ENCODE measurements at regions not wholly inside any gene's neighbourhood (a gene's known extent, or its start where the extent isn't known, plus 50 kb on each side); places are given as distances from the start of the nearest gene placed in this dataset.
"Not testable (repeated sequence)": the region's sequence is repeated elsewhere in the genome, so short reads cannot be mapped to it uniquely, and the experiment has no call there.

DNA sequence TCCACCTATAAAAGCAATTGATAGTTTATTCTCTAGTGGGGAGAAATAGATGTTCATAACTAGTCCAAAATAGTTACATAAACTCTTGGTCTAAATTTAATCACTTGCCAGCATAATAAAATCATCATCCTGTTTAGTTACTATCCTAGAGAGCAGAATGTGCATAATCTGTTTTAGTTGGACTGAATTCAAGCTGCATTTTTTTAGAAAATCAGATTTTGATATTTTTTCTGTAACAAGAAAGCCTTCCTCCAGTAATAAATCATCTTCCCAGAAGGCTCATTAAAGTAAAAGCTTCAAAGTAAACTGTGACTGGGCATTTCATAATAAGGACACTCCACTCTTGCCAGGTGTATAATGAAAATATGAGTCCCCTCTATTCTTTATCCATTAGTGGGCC is 453.1 kb downstream of the TRAM1L1 start:
- H3K4me3 ChIP-seq (ENCODE audit: insufficient read depth, low read depth, low read length), result no peak overlapping the region
- no peaks in the 10 kb centered on the region for H3K36me3 ChIP-seq (ENCODE audit: control insufficient read depth, insufficient read depth, low read length)
- H3K27ac ChIP-seq (ENCODE audit: insufficient read depth, low read depth, low read length, poor library complexity, severe bottlenecking), result no peak overlapping the region
- H3K9me3 ChIP-seq (ENCODE audit: control insufficient read depth, low read length), result no peaks in the 10 kb centered on the region
- no peaks in the 10 kb centered on the region for H3K4me1 ChIP-seq (ENCODE audit: control insufficient read depth, insufficient read depth, low read length)
- no peaks in the 10 kb centered on the region for H3K27me3 ChIP-seq (ENCODE audit: control insufficient read depth, insufficient read depth, low read length, poor library complexity, severe bottlenecking)

DNA sequence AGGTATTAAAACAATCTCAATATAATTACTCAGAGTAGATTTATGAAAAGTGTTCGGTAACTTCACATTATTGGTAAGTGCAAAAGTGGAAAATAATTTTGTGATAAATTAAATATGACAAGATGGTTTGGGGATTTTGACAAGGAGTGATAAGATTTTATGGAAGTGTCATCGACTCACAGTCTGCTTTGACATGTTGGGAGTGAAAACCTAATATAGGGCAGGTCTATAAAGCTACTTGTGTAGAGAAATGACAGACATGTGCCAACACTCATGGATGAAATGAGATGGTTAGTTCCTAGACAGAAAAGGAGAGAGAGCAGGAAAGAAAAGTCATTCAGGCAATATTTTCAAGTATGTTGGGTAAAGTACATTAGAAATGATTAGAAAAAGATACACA is 456.8 kb downstream of the TRAM1L1 start:
- 89 to 95% methylated on average over 2 of the region's 2 CpGs for WGBS, 2 experiments
- Histone ChIP-seq H3K9me3 (ENCODE audit: control insufficient read depth, low read length) (no peaks in the 10 kb centered on the region), H3K27ac (ENCODE audit: insufficient read depth, low read depth, low read length, poor library complexity, severe bottlenecking) (no peak overlapping the region), H3K36me3 (ENCODE audit: control insufficient read depth, insufficient read depth, low read length) (no peaks in the 10 kb centered on the region), H3K27me3 (ENCODE audit: control insufficient read depth, insufficient read depth, low read length, poor library complexity, severe bottlenecking) (no peaks in the 10 kb centered on the region), H3K4me1 (ENCODE audit: control insufficient read depth, insufficient read depth, low read length) (no peaks in the 10 kb centered on the region), H3K4me3 (ENCODE audit: insufficient read depth, low read depth, low read length) (no peak overlapping the region)

DNA sequence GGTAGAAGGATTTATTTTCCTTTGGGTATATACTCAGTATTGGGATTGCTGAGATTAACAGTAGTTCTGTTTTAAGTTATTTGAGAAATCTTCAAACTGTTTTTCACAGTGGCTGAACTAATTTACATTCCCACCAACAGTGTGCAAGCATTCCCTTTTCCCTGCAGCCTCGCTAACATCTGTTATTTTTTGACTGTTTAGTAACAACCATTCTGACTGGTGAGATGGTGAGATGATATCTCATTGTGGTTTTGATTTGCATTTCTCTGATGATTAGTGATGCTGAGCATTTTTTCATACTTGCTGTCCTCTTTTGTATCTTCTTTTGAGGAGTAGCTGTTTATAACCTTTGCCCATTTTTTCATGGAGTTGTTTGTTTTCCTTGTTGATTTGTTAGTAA is 457.8 kb downstream of the TRAM1L1 start:
- no peaks in the 10 kb centered on the region for H3K36me3 ChIP-seq (ENCODE audit: control insufficient read depth, insufficient read depth, low read length)
- WGBS, 2 experiments, result no CpG with 5 or more reads among the region's 1 CpG
- H3K4me3 ChIP-seq (ENCODE audit: insufficient read depth, low read depth, low read length), result no peak overlapping the region
- H3K27me3 ChIP-seq (ENCODE audit: control insufficient read depth, insufficient read depth, low read length, poor library complexity, severe bottlenecking), result no peaks in the 10 kb centered on the region
- no peaks in the 10 kb centered on the region for H3K4me1 ChIP-seq (ENCODE audit: control insufficient read depth, insufficient read depth, low read length)
- H3K27ac ChIP-seq (ENCODE audit: insufficient read depth, low read depth, low read length, poor library complexity, severe bottlenecking), result no peak overlapping the region
- H3K9me3 ChIP-seq (ENCODE audit: control insufficient read depth, low read length), result no peaks in the 10 kb centered on the region

DNA sequence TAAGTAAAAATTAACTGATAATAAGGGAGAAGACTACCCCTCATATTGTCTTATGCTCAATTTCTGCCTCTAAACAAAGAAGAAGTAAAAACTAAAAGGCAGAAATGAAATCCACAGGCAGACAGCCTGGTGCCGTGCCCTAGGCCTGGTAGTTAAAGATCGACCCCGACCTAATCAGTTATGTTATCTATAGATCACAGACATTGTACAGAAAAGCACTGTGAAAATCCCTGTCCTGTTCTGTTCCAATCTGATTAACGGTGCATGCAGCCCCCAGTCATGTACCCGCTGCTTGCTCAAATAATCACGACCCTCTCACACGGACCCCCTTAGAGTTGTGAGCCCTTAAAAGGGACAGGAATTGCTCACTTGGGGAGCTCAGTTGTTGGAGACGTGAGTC is 465.9 kb downstream of the TRAM1L1 start:
- not testable (repeated sequence) for H3K27ac ChIP-seq (ENCODE audit: insufficient read depth, low read depth, low read length, poor library complexity, severe bottlenecking); H3K9me3 ChIP-seq (ENCODE audit: control insufficient read depth, low read length); H3K27me3 ChIP-seq (ENCODE audit: control insufficient read depth, insufficient read depth, low read length, poor library complexity, severe bottlenecking); H3K36me3 ChIP-seq (ENCODE audit: control insufficient read depth, insufficient read depth, low read length); H3K4me3 ChIP-seq (ENCODE audit: insufficient read depth, low read depth, low read length); H3K4me1 ChIP-seq (ENCODE audit: control insufficient read depth, insufficient read depth, low read length)
- 86 to 89% methylated on average over 8 of the region's 8 CpGs for WGBS, 2 experiments

DNA sequence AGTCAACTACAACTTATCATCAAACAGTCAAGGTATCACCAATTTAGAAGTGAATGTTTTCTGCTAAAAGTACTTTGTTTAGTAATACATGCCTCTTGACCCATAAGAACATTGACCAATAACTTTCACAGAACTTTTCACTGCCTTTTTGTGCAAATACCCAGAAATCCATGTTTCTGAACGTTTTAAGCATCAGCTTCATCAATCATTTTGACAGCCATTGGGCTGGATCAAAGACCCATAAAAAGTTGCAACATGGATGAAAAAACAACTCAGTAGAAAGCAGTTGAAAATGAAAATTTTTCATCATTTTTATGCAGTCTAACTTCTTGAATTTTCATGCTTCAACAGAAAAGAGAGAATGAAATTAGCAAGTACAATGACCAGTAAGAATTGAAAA is 466.7 kb downstream of the TRAM1L1 start:
- Histone ChIP-seq H3K27ac (ENCODE audit: insufficient read depth, low read depth, low read length, poor library complexity, severe bottlenecking) (no peak overlapping the region), H3K4me3 (ENCODE audit: insufficient read depth, low read depth, low read length) (no peak overlapping the region), H3K36me3 (ENCODE audit: control insufficient read depth, insufficient read depth, low read length) (no peaks in the 10 kb centered on the region), H3K27me3 (ENCODE audit: control insufficient read depth, insufficient read depth, low read length, poor library complexity, severe bottlenecking) (no peaks in the 10 kb centered on the region), H3K4me1 (ENCODE audit: control insufficient read depth, insufficient read depth, low read length) (no peaks in the 10 kb centered on the region), H3K9me3 (ENCODE audit: control insufficient read depth, low read length) (no peaks in the 10 kb centered on the region)
- 74 to 87% methylated on average over 1 of the region's 1 CpG for WGBS, 2 experiments

DNA sequence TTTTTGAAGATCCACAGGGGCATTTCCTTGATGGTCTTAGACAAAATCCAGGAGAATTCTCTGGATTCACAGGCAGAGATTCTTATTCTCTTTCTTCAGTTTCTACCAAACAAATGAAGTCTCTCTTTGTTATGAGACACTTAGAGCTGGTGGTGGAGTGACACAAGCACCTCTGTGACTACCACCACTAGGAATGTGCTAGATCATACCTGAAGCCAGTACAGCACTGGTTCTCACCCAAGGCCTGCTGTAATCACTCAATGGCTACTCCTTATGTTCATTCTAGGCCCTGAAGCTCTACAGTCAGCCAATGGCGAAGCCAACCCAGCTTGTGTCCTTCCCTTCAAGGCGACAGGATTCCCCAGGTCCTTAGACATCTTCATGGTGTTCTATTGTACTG is 482.3 kb downstream of the TRAM1L1 start:
- H3K4me3 ChIP-seq (ENCODE audit: insufficient read depth, low read depth, low read length), result no peak overlapping the region
- no peaks in the 10 kb centered on the region for H3K36me3 ChIP-seq (ENCODE audit: control insufficient read depth, insufficient read depth, low read length)
- WGBS, 2 experiments, result 44 to 47% methylated on average over 2 of the region's 2 CpGs
- H3K27ac ChIP-seq (ENCODE audit: insufficient read depth, low read depth, low read length, poor library complexity, severe bottlenecking), result no peak overlapping the region
- no peaks in the 10 kb centered on the region for H3K9me3 ChIP-seq (ENCODE audit: control insufficient read depth, low read length)
- no peaks in the 10 kb centered on the region for H3K4me1 ChIP-seq (ENCODE audit: control insufficient read depth, insufficient read depth, low read length)
- no peaks in the 10 kb centered on the region for H3K27me3 ChIP-seq (ENCODE audit: control insufficient read depth, insufficient read depth, low read length, poor library complexity, severe bottlenecking)

DNA sequence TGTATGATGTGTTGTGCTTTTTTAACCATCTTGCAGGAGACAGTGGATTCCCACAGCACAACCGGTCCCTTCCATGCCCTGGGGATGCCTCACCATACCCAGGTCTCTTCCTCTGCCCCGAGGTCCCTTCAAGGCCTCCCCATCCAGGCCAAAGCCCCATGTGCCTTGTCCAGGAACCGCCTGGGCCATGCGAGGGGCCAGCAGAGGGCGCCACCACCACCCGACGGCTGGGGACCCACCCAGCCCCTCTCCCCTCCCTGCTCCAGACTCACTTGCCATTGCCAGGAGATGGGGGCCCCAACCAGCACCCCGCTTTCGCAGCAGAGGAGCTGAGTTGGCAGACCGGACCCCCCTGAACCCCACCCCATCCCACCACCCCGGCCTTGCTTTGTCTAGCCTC is 485.5 kb downstream of the TRAM1L1 start:
- no peaks in the 10 kb centered on the region for H3K36me3 ChIP-seq (ENCODE audit: control insufficient read depth, insufficient read depth, low read length)
- 86 to 87% methylated on average over 11 of the region's 11 CpGs for WGBS, 2 experiments
- H3K4me1 ChIP-seq (ENCODE audit: control insufficient read depth, insufficient read depth, low read length), result no peaks in the 10 kb centered on the region
- H3K9me3 ChIP-seq (ENCODE audit: control insufficient read depth, low read length), result no peaks in the 10 kb centered on the region
- no peak overlapping the region for H3K27ac ChIP-seq (ENCODE audit: insufficient read depth, low read depth, low read length, poor library complexity, severe bottlenecking)
- H3K4me3 ChIP-seq (ENCODE audit: insufficient read depth, low read depth, low read length), result no peak overlapping the region
- no peaks in the 10 kb centered on the region for H3K27me3 ChIP-seq (ENCODE audit: control insufficient read depth, insufficient read depth, low read length, poor library complexity, severe bottlenecking)

DNA sequence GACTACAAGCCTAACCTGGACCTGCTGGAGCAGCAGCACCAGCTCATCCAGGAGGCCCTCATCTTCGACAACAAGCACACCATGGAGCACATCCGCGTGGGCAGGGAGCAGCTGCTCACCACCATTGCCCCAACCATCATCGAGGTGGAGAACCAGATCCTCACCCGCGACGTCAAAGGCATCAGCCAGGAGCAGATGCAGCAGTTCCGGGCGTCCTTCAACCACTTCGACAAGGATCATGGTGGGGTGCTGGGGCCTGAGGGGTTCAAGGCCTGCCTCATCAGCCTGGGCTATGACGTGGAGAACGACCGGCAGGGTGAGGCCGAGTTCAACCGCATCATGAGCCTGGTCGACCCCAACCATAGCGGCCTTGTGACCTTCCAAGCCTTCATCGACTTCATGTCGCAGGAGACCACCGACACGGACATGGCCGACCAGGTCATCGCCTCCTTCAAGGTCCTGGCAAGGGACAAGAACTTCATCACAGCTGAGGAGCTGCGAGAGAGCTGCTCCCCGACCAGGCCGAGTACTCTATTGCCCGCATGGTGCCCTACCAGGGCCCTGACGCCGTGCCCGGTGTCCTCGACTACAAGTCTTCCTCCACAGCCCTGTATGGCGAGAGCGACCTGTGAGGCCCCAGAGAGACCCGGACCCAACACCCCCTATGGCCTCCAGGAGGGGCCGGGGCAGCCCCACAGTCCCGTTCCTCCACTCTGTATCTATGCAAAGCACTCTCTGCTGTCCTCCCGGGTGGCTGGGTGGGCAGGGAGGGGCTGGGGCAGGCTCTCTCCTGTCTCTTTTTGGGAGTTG is 486.2 kb downstream of the TRAM1L1 start:
- H3K4me1 ChIP-seq (ENCODE audit: control insufficient read depth, insufficient read depth, low read length), result no peaks in the 10 kb centered on the region

DNA sequence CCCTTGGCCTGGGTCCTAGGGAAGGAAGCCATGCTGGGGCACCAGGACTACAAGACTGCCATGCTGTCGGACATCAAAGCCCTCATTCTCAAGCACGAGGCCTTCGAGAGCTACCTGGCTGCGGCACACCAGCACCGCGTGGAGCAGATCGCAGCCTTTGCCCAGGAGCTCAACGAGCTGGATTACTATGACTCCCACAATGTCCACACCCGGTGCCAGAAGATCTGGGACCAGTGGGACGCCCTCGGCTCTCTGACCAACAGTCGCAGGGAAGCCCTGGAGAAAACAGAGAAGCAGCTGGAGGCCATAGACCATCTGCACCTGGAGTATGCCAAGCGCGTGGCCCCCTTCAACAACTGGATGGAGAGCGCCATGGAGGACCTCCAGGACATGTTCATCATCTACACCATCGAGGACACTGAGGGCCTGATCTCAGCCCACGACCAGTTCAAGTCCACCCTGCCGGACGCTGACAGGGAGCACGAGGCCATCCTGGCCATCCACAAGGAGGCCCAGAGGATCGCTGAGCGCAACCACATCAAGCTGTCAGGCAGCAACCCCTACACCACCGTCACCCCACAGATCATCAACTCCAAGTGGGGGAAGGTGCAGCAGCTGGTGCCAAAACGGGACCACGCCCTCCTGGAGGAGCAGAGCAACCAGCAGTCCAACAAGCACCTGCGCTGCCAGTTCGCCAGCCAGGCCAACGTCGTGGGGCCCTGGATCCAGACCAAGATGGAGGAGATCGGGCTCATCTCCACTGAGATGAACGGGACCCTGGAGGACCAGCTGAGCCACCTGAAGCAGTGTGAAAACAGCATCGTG is 487.0 kb downstream of the TRAM1L1 start:
- no peaks in the 10 kb centered on the region for H3K27me3 ChIP-seq (ENCODE audit: control insufficient read depth, insufficient read depth, low read length, poor library complexity, severe bottlenecking)
- no peak overlapping the region for H3K27ac ChIP-seq (ENCODE audit: insufficient read depth, low read depth, low read length, poor library complexity, severe bottlenecking)
- no peak overlapping the region for H3K4me3 ChIP-seq (ENCODE audit: insufficient read depth, low read depth, low read length)
- no peaks in the 10 kb centered on the region for H3K36me3 ChIP-seq (ENCODE audit: control insufficient read depth, insufficient read depth, low read length)
- H3K9me3 ChIP-seq (ENCODE audit: control insufficient read depth, low read length), result no peaks in the 10 kb centered on the region
- no peaks in the 10 kb centered on the region for H3K4me1 ChIP-seq (ENCODE audit: control insufficient read depth, insufficient read depth, low read length)
- 95 to 97% methylated on average over 32 of the region's 32 CpGs for WGBS, 2 experiments

More for the DNA sequence above, 486.2 kb downstream of the TRAM1L1 start:
- H3K27me3 ChIP-seq (ENCODE audit: control insufficient read depth, insufficient read depth, low read length, poor library complexity, severe bottlenecking), result no peaks in the 10 kb centered on the region
- no peak overlapping the region for H3K4me3 ChIP-seq (ENCODE audit: insufficient read depth, low read depth, low read length)
- no peaks in the 10 kb centered on the region for H3K36me3 ChIP-seq (ENCODE audit: control insufficient read depth, insufficient read depth, low read length)
- no peaks in the 10 kb centered on the region for H3K9me3 ChIP-seq (ENCODE audit: control insufficient read depth, low read length)
- WGBS, 2 experiments, result 96% methylated on average over 37 of the region's 37 CpGs
- H3K27ac ChIP-seq (ENCODE audit: insufficient read depth, low read depth, low read length, poor library complexity, severe bottlenecking), result no peak overlapping the region

DNA sequence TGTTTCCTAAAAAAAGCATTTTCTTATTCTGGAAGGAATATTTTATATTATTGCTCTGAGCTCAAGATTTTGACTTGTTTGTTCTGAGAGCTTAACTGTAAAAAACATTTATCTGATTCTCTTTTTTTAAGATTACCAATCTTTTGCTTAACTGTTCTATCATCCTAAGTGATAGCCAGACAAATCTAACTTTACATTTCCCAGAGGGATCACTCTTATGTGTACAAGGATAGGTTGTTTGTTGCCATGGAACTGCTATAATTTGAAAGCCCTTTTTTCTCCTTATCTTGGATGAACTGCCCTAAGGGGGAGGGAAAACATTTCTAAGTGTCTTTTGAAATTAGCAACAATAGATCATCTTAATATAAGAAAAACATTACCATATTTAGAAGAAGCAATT is 494.7 kb downstream of the TRAM1L1 start:
- H3K4me1 ChIP-seq (ENCODE audit: control insufficient read depth, insufficient read depth, low read length), result no peaks in the 10 kb centered on the region
- no peaks in the 10 kb centered on the region for H3K36me3 ChIP-seq (ENCODE audit: control insufficient read depth, insufficient read depth, low read length)
- H3K27ac ChIP-seq (ENCODE audit: insufficient read depth, low read depth, low read length, poor library complexity, severe bottlenecking), result no peak overlapping the region
- H3K4me3 ChIP-seq (ENCODE audit: insufficient read depth, low read depth, low read length), result no peak overlapping the region
- no peaks in the 10 kb centered on the region for H3K9me3 ChIP-seq (ENCODE audit: control insufficient read depth, low read length)
- H3K27me3 ChIP-seq (ENCODE audit: control insufficient read depth, insufficient read depth, low read length, poor library complexity, severe bottlenecking), result no peaks in the 10 kb centered on the region

Measured in ectodermal cell (in vitro differentiated cells).